ENCODE measurements at regions not wholly inside any gene's neighbourhood (a gene's known extent, or its start where the extent isn't known, plus 50 kb on each side); places are given as distances from the start of the nearest gene placed in this dataset.

DNA sequence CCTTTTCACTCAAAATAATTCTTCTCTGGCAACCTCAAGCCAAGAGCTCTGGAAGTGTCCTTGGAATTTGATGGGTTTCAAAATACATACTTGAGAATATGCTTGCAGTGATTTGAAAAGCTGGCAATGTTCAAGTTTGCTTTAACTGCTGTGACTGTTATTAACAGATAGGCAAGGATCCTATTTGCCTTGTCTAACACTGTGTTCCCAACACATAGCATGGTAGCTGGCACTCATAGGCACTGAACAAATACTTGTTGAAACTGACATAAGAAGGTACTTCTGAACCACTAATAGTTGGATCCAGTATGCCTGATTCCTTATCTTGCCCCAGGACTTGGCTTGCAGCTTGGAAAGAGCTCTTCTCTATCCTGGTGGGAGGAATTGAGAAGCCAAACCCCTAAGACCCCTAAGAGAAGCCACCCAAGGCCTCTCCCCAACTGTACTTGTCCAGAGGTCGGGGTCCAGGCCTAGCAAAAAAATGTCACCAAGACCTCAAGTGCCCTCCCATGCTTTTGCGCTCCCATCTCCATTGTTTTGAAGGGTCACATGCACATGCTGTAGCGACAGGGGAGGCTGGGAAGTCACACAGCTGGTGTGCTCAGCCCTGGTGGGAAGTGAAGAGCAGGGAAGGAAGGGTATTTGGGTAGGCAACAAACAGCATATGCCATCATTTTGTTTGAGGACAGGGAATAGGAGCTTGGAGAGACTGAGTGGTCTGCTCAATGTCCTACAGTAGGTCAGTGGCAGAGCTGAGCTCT, 118.4 kb upstream of the HAAO start:
- TF ChIP-seq, protein P1, sequence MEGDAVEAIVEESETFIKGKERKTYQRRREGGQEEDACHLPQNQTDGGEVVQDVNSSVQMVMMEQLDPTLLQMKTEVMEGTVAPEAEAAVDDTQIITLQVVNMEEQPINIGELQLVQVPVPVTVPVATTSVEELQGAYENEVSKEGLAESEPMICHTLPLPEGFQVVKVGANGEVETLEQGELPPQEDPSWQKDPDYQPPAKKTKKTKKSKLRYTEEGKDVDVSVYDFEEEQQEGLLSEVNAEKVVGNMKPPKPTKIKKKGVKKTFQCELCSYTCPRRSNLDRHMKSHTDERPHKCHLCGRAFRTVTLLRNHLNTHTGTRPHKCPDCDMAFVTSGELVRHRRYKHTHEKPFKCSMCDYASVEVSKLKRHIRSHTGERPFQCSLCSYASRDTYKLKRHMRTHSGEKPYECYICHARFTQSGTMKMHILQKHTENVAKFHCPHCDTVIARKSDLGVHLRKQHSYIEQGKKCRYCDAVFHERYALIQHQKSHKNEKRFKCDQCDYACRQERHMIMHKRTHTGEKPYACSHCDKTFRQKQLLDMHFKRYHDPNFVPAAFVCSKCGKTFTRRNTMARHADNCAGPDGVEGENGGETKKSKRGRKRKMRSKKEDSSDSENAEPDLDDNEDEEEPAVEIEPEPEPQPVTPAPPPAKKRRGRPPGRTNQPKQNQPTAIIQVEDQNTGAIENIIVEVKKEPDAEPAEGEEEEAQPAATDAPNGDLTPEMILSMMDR (conservative IDR thresholded peaks at IDR 0.05), result no peak
- TF ChIP-seq ZFX (IDR thresholded peaks at IDR 0.05), result no peak
